Motor neuron (in vitro differentiated cells): ENCODE measurements at regions not wholly inside any gene's neighbourhood (a gene's known extent, or its start where the extent isn't known, plus 50 kb on each side); places are given as distances from the start of the nearest gene placed in this dataset.
A peak's percentile ranks its signal among the peaks of the same experiment; 100 is the strongest.

Experiments used
- ATAC-seq, 8 experiments: fragments of 200-7000 bp; cut with Tn5 transposase; replicated peaks in 6 of 8; 2 replicates each; pipeline ENCODE4 v1.8.0; 2021; ENCODE audit warnings: mild to moderate bottlenecking in 8 of 8, moderate library complexity in 8 of 8
- H3K27ac ChIP-seq, 2 donors: fragments of 250-450 bp; sonication (Bioruptor Pico); 2 replicates each; pipeline ENCODE4 v1.9.0; 2021; ENCODE audit warnings: antibody characterized with exemption in 2 of 2, mild to moderate bottlenecking in 2 of 2, moderate library complexity in 1 of 2
- H3K4me1 ChIP-seq, 2 donors: fragments of 250-450 bp; sonication (Bioruptor Pico); replicated peaks in 1 of 2; 2 replicates each; pipeline ENCODE4 v1.6.1; 2021; ENCODE audit warnings: antibody characterized with exemption in 2 of 2, mild to moderate bottlenecking in 2 of 2, moderate library complexity in 1 of 2
- H3K4me3 ChIP-seq, 5 donors: fragments of 250-450 bp; sonication (Bioruptor Pico); 2 replicates each; pipeline ENCODE4 v1.9.0; 2021; ENCODE audit warnings: antibody characterized with exemption in 5 of 5, mild to moderate bottlenecking in 5 of 5, moderate library complexity in 4 of 5
- WGBS, 10 experiments: fragments of 450-650 bp; shearing (Covaris generic); methylation state at CpG; one replicate each; pipeline ENCODE4 v1.0.0; 2022; 5-methylcytosine and 5-hydroxymethylcytosine counted together
- in situ Hi-C, 9 experiments: fragments of 400-800 bp; cut with MboI; loops; one replicate each; pipeline ENCODE4 v1.15.0; 2021; ENCODE audit warnings: low sequenced_read_pairs in 9 of 9, low pct_unique_long_range_greater_than_20kb in 2 of 9; ENCODE audit not compliant: unreplicated experiment in 9 of 9

- 7 to 89% (median 59%) methylated on average over 2 to 5 of the region's 5 CpGs for WGBS, 10 experiments
- in situ Hi-C loops = no loop called here
- ATAC-seq = peak in 1 of 8 experiments; percentile 19
Measured at GRCh38 chr5:61683148-61683547, 351.1 kb downstream of the ZSWIM6 start.

DNA sequence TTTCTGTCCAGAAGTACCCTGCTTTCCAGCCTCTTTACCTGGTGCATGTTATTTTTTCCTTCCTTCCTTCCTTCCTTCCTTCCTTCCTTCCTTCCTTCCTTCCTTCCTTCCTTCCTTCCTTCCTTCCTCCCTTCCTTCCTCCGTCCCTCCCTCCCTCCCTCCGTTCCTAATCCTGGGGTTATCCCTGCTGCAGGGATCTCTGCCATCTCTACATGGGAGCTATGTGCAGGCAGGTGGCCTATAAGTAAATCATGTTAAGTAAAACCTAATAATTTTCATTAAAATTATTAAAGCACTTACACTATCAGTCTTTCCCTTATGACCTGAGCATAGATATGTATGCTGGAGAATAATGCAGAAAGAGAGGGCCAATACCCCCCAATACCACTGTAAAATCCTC, 351.9 kb downstream of the ZSWIM6 start:
- no peak overlapping the region for H3K4me3 ChIP-seq
- H3K27ac ChIP-seq = no peak overlapping the region
- WGBS, 10 experiments = no CpG with 5 or more reads among the region's 2 CpGs
- in situ Hi-C loops = no loop called here
- peaks cover 36 to 62% of the 10 kb centered on the region in 2 donors for H3K4me1 ChIP-seq
- no peak for ATAC-seq

More at GRCh38 chr5:61683148-61683547, 351.1 kb downstream of the ZSWIM6 start:
- Histone ChIP-seq H3K27ac (no peak overlapping the region), H3K4me1 (peaks cover 33 to 64% of the 10 kb centered on the region in 2 donors), H3K4me3 (no peak overlapping the region)

DNA sequence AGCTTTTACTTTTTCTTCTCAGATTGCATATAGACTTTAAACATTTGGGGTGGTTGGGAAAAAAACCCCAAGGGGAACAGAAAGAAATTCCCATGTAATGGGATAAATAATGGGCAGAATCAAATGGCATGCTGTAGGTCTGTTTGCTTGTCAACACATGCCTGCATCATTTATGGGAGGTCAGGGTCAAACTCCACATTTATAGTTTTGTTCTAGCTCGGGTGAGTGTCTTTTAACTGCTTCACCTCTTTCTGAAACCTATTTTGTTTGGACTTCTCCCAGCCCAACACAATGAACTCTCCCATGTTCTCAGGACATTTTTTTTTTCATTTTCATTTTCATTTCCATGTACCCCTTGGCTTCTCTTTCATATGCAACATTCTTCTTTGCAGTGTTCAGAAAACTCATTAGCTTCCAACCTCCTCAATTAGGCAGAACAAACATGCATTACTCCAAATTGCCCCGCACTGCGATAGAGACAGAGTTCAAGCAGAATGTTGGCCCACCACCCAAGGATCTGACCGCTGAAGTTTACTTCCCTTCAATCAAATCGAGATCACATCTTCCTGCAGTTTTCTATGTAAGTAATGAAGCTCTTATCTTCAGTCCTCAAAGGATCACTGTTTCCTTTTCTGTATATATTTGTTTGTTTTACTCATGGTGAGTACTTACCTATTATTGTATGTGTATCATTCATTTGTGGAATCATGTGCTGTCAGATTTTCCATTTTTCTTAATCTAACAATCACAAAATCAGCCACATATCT, 354.6 kb downstream of the ZSWIM6 start:
- in situ Hi-C loops = no loop called here
- Histone ChIP-seq H3K4me3 (no peak overlapping the region), H3K4me1 (peaks cover 32 to 49% of the 10 kb centered on the region in 2 donors), H3K27ac (no peak overlapping the region)
- WGBS, 10 experiments = 21 to 79% (median 45%) methylated on average over 2 to 5 of the region's 5 CpGs
- no peak for ATAC-seq

- H3K27ac ChIP-seq = no peak overlapping the region
- ATAC-seq = peak in 5 of 8 experiments; percentile 16 to 32 (median 26)
- H3K4me3 ChIP-seq = no peak overlapping the region
- in situ Hi-C loops = no loop called here
- WGBS, 10 experiments = 0 to 100% (median 60%) methylated on average over 1 to 5 of the region's 5 CpGs
- peaks cover 32 to 42% of the 10 kb centered on the region in 2 donors for H3K4me1 ChIP-seq
Measured at GRCh38 chr5:61687371-61687770, 355.3 kb downstream of the ZSWIM6 start.

GRCh38 chr5:61689153-61689846, 357.2 kb downstream of the ZSWIM6 start:
- peaks cover 28% of the 10 kb centered on the region in 2 donors for H3K4me1 ChIP-seq
- H3K27ac ChIP-seq = no peak overlapping the region
- 36 to 83% (median 70%) methylated on average over 2 to 3 of the region's 3 CpGs; no CpG with 5 or more reads in 4 of the 10 experiments for WGBS, 10 experiments
- no peak overlapping the region for H3K4me3 ChIP-seq
- ATAC-seq = peak in 2 of 8 experiments; percentile 47 to 77
- in situ Hi-C loops = no loop called here

- WGBS, 10 experiments = 29 to 100% (median 61%) methylated on average over 1 to 13 of the region's 15 CpGs
- in situ Hi-C loops = no loop called here
- Histone ChIP-seq H3K27ac (peak overlapping the region; percentile 26 to 31), H3K4me3 (no peak overlapping the region), H3K4me1 (peaks cover 13 to 15% of the 10 kb centered on the region in 2 donors)
- ATAC-seq = peak in 5 of 8 experiments; percentile 54 to 83 (median 60)
Measured at GRCh38 chr5:61697809-61698558, 365.9 kb downstream of the ZSWIM6 start.

GRCh38 chr5:61701877-61702602, 370.0 kb downstream of the ZSWIM6 start:
- in situ Hi-C loops = no loop called here
- whole genome bisulfite sequencing, 10 experiments = 0 to 100% (median 70%) methylated on average over 1 to 3 of the region's 4 CpGs; no CpG with 5 or more reads in 2 of the 10 experiments
- Histone ChIP-seq H3K4me1 (peaks cover 13 to 15% of the 10 kb centered on the region in 2 donors), H3K4me3 (no peak overlapping the region), H3K27ac (no peak overlapping the region)
- ATAC-seq = peak in 2 of 8 experiments; percentile 49 to 66

- WGBS, 10 experiments = 0 to 100% (median 65%) methylated on average over 1 to 2 of the region's 2 CpGs; no CpG with 5 or more reads in 1 of the 10 experiments
- ATAC-seq = peak in 2 of 8 experiments; percentile 87
- in situ Hi-C loops = no loop called here
Measured at GRCh38 chr5:61702784-61703183, 370.7 kb downstream of the ZSWIM6 start.

DNA sequence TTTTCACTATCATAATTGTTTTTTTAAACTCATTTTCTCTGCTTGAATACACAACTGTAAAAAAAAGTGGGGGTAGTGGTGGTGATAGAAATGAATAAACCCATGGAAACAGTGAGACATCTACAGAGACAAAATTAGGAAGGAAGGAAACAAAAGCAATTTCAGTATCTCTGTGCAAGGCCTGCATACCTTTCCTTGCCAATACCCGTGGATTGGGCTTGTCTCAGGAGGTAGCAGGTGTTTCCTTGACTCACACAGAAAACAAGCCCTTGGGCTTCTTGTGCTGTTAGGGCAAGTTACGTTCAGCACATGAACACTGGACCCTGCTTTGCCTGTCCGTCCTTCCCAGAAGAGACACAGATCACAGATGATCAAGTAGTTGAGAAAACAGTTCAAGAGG, 372.2 kb downstream of the ZSWIM6 start:
- WGBS, 10 experiments = 30 to 94% (median 76%) methylated on average over 1 to 2 of the region's 3 CpGs; no CpG with 5 or more reads in 2 of the 10 experiments
- no peak for ATAC-seq
- in situ Hi-C loops = no loop called here
- H3K4me1 ChIP-seq = no peaks in the 10 kb centered on the region
- H3K4me3 ChIP-seq = no peak overlapping the region
- H3K27ac ChIP-seq = no peak overlapping the region

More at GRCh38 chr5:61702784-61703183, 370.7 kb downstream of the ZSWIM6 start:
- Histone ChIP-seq H3K4me3 (no peak overlapping the region), H3K4me1 (peaks cover 10% of the 10 kb centered on the region in 2 donors), H3K27ac (no peak overlapping the region)

GRCh38 chr5:61706751-61707150, 374.7 kb downstream of the ZSWIM6 start:
- no peak overlapping the region for H3K27ac ChIP-seq
- H3K4me1 ChIP-seq = no peaks in the 10 kb centered on the region
- no peak overlapping the region for H3K4me3 ChIP-seq
- in situ Hi-C loops = no loop called here
- no peak for ATAC-seq
- 0 to 100% (median 80%) methylated on average over 1 to 2 of the region's 2 CpGs; no CpG with 5 or more reads in 4 of the 10 experiments for WGBS, 10 experiments

DNA sequence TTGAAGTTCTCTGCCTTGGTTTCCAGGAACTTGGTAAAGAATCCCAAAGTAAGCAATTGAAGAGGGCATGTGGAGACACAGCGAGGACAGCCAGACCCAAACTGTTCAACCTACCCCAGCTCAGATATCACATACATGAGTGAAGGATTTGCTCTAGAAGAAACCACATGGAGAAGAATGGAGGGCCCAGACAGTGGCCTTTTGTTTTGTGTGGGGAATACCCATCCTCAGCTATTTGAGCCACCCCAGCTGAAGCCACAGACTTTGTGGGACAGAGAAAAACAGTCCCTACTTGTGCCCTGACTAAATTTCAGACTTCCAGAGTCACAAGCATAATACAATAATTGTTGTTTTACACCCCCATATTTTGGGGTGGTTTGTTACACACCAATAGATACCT, 387.1 kb downstream of the ZSWIM6 start:
- in situ Hi-C loops = no loop called here
- WGBS, 10 experiments = 0 to 80% (median 48%) methylated on average over 1 of the region's 1 CpG; no CpG with 5 or more reads in 6 of the 10 experiments
- ATAC-seq = no peak
- no peaks in the 10 kb centered on the region for H3K4me1 ChIP-seq
- H3K27ac ChIP-seq = no peak overlapping the region
- no peak overlapping the region for H3K4me3 ChIP-seq

- in situ Hi-C loops = no loop called here
- WGBS, 10 experiments = 0 to 100% (median 88%) methylated on average over 1 of the region's 1 CpG; no CpG with 5 or more reads in 1 of the 10 experiments
- Histone ChIP-seq H3K4me3 (no peak overlapping the region), H3K4me1 (no peaks in the 10 kb centered on the region), H3K27ac (no peak overlapping the region)
- ATAC-seq = peak in 2 of 8 experiments; percentile 66 to 67
Measured at GRCh38 chr5:61720829-61721228, 388.8 kb downstream of the ZSWIM6 start.
